GM21360 (cell line): ENCODE measurements at regions not wholly inside any gene's neighbourhood (a gene's known extent, or its start where the extent isn't known, plus 50 kb on each side); places are given as distances from the start of the nearest gene placed in this dataset.
A peak's percentile ranks its signal among the peaks of the same experiment; 100 is the strongest.

Source experiments
- ATAC-seq: cut with Tn5 transposase; IDR thresholded peaks from one replicate; pipeline ENCODE4 v1.9.1; 2021; ENCODE audit warnings: mild to moderate bottlenecking, moderate library complexity; ENCODE audit not compliant: unreplicated experiment

DNA sequence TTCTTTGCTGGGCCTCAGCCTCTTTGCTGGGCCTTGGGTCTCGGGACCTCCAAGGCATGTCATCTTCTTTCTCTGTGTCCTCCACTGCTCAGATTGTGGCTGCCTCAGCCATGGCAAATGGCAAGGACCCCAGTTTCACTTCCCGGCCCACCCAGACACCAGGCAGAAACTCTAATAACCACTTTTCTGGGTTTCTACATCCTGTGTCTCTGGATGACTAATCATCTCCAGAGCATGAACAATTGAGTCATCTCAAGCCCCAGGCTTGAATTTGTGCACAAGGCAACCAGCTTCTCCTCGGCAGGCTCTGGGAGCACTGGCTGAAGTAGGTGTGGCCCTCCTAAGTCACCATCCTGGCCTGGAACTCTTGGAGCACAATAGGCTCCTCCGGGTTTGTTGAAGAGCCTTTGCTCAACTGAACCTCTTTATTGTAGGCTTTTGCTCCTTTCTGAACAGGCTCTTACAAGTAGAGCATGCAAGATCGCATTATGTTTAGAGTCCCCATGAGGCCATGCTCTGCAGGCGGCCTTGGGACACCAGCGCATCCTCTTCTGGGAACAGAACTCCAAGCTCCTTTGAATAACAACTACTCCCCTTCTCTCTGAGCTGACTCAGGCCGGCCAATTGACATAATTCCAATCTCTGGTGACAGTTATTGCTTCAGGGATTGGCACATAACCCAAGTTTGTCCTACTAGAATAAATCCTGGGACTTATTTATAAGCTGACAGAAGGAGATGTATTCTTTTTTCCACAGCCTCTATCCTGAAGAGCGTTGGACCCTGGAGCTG lies 218.1 kb downstream of the WDR11 start:
- peak; percentile 95 for ATAC-seq

DNA sequence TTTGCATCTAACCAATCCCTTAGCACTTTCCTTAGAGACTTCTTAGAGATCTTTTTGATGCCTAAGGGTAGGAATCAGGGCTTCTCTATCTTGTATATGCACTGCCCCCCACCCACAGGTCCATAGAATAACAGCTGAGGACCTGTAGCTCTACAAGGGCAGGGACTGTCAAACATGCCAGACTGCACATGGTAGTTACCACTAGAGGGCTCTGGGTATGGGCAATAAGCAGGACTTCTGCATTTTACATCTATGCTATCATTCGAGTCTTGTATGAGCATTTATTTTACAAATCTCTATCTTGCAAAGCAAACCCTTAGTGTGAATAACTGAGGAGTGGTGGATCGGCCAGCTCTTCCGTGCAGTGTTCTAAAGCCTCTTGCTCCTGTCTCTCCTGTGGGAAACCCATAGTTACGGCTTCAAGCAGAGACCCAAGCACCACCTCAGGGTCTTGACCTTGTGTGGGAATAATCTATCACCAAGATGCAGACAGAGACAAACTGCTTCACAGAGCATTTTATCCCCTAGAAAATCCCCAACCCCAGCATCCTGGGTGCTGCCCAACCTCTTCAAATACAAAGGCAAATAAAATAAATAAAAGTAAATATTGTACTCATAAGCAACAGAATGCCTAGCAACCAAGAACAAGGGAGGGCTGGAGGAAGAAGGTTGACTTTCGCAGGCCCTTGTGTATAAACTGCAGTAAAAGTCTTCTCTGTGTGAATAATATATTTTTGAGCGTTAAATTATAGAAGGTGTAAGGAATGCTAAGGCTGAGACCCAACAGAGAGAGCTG lies 219.3 kb downstream of the WDR11 start:
- ATAC-seq: no peak

DNA sequence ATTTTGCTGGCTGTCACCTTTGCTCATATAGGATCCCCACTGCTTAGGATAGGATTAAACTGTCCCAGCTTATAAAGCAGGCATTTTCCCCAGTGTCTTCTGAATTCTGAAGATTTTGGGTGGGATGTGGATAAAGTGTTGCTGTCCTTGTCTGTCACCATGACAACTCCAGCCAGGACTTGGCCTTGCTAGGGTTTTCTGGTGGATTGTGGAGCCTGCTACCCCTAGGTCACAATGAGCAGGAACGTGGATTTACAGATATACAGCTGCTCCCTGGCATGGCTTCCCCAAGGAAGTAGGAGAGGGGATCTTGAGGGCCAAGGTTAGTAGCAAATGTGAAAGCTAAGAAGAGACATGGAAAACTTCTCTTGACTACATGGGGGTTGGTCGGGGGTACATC lies 220.7 kb downstream of the WDR11 start:
- no peak for ATAC-seq

DNA sequence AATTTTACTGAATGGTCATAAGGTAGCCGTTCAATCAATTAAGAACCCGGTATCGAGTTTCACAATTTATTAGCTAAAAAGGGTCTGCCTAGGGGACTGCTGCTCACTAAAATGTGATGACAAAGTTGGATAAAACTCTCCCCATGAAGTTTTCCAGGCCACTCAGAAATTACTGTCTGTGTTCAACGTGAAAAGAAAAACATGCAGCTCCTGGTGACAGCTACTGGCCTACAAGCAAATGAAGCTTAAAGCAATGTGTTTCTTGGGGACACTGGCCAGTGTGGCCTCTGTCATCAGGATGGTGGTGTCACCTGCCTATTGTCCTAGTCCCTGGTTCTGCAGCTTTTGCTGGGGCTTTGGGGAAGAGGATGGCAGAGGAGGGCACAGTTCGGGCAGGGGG lies 222.6 kb downstream of the WDR11 start:
- no peak for ATAC-seq

DNA sequence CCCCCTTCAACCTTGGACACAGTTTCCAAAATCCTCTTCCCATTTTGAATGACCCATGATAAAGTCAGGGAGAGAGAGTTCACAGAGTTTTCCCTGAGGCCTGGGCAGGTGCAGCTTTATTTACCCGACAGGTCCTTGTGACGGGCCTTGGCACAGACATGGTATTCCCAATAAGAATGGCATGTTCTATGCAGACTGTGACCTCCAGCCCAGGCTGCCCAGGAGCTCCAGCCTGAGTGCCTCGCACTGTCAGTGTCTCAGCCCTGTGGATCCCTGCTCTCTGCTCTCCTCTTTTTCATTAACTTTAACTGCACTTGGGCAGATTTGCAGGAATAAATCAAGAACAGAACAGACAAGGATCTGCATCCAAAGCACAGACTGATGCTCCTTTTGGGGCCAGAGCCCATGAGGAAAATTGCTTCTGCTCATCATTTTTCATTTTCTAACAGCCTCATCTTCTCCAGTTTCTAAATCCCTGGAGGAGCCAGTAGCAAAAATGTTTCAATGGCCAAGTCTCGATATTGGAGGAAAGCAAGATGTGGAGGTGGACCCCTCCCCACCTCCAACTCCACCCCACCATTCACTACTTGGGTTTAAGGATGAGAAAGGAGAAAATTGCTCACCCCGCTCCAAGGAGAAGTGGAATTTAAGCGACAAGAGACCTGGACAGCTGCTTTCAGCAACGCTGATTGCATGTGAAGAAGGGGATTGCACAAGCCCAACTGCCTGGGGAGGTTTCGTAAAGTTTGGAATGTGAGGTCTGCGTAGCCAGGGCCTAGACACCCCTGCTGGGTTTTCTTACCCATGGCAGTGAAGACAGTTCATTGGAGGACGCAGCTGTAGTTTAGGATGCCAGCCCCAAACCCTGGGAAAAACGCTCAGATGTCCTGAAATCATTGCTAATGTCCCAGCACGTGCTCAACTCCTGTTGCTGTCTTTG lies 225.9 kb downstream of the WDR11 start:
- ATAC-seq: no peak

DNA sequence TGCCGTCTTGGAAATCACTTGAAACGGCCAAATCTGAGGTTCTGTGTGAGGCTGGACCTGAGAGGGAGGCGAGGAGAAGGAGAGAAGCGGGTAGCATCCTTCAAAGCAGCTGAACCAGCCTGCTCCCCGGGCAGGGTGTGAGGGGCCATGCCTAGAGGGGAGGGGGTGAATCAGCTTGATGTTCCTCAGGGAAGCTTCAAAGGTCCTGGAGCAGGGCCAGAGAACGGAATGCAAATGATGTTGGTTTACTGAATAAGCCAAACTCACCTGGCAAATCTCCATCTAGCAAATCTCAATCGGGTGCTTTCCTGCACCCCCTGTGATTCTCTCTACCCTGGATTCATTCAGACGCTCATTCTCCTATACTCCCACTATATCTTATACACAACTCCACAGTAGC lies 226.9 kb downstream of the WDR11 start:
- ATAC-seq: no peak

DNA sequence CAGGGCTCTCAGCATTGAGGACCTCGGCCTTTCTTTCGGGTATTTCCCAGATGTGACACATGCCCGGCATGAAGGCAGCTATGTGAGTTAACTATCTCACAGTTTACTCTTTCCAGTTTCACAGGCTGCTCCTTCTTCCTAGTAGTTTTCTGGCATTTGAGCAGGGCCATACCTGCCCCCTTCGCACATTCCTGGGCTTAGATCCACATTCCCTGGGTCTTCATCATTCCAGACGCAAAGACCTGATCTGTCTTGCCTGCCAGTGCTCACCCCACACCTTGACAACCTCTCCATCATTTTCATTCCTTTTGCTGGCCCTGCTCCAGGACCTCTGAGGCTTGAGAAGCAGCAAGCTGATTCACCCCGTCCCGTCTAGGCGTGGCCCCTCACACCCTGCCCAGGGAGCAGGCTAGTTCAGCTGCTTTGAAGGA lies 227.5 kb downstream of the WDR11 start:
- no peak for ATAC-seq

DNA sequence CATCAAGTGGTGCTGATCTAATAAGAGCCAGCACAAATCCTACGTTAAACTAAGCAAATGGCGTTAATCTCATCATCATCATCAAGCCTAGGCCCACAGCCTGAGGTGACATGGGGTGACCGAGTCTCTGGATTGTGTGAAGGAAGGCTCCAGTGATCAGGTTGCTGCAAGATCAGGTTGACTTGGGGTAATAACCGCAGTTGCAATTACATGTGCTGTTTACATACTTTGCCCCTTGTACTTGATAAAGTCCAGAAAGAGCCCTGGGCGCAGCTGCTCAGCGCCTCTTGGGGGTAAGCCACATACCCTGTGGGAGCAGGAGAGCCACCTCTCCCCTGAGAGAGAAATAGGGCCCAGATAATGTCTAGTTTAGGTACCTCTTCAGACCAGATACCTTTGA lies 228.1 kb downstream of the WDR11 start:
- ATAC-seq: no peak

DNA sequence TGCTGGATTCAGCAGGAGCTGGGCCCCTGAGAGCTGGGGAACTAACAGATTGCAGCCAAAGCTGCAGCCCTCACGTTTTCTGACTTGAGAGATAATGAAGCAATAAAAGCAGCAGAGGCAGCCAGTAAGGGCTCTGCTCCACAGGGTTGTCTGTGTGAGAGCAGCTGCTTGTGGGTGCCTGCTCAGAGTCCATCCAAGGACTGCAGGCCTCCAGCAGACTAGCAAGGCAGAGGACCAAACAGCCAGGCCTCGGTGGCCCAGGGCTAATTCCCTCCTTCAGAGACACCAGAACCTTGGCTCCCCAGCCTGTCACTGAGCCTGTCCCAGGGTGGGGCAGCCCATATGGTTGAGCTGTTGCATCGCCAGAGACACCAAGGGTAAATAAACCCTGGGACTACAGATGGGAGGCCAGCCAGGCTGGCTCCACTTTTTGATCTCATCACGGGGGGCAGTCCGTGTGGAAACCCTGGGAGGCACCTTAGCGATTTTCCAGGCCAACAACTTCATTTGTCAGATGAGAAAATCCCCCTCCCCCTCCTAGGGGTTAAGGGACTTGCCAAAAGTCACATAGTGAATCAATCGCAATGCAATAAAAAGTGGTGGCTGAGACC lies 229.2 kb downstream of the WDR11 start:
- no peak for ATAC-seq

DNA sequence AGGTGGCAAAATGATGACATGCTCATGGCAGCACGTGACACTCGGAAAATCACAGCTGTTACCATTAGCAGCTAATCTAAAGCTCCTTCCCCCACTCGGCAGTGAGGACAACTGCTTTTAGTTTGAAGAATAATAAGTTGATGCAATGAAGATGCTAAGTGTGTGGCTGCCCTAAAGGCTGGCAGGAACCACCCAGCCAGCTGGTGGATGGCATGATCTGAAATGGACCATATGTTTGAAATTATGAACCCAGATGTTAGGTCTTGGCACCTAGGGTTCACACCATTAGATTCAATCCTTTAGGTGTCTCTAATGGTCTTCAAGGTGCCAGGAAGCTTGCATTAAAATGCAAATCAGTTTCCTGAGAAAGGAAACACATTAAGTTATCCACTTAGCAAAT lies 230.1 kb downstream of the WDR11 start:
- no peak for ATAC-seq

DNA sequence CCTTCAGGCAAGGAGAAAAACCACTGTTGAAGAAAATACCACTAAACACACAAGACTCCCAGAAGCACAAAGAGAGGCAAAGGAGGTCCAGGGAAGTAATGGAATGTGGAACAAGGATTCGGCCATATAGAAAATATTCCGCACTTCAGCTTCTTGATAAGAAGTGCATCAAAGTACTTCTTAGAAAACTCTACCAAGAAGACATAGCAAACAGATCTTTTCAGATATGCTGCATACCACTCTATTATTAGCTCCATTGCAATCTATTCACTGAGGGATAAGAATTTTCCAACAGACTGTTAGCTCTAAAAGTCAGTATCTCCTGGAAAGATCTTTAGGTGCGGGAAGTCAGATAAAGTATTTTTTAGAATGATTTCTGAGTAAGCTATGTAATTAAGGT lies 231.8 kb downstream of the WDR11 start:
- ATAC-seq: no peak

DNA sequence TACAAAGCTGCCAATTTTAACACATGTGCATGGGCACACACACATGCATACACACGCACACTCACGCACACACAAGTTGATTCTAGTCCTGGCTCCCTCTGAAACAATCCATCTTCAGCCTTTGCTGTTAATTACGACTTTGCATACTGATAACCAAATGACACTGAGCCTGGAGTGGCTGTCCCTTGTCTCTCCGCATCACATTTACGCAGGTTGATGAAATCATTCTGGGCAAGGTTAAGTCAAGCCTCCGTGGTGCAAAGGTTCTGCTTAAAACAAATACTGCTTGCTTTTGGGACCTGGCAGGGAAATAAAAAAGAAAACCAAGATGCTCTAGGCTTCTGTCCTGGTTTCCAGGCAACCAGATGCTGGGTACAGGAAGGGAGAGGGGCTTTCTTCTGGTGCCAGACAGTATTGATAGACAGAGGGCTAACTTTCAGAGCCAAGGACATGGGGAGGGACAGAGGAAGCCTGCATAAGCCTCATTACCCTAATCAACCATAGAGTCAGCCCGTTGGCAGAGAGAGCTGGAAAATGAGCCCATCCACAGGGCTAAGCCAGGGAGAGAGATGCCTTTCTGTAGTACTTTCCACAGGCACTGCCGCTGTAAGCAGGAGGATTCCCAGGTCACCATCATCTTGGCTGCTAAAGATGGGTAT lies 233.0 kb downstream of the WDR11 start:
- no peak for ATAC-seq

DNA sequence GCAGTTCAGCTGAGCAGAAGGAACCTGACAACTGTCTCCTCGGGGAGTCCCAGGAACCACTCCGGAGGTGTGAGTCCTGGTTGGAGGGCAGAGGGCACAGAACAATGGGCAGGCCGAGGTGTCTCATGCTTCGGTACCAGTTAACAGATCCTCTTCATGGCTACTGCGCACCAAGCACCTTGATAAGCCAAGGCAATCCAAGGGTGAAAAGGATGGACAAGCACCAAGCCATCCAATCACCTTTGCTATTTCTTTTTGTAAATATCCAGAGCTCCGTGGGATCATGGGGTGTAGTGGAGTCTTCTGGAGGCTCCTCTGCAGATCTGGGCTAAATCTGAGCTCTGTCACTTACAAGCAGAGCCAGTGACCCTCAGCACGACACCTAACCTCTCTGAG lies 233.5 kb downstream of the WDR11 start:
- ATAC-seq: no peak

DNA sequence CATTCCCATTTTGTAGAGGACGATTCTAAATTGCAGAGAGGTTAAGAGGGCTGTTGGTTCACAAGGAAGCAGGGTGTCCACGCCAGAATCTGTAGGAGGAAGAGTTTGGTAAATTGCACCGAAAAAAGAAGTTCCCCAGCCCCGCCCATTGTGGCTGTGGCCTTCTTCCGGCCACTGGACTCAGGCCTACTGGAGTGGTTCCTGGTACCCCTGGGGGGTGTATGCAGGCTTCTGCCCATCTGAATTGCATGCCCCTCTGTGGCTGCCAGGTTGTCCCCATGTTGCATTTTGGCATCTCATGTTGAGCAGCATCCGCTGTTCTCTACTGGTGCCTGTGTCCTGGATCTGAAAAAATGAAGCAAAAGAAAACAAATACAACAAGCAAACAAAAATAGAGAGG lies 234.2 kb downstream of the WDR11 start:
- no peak for ATAC-seq

DNA sequence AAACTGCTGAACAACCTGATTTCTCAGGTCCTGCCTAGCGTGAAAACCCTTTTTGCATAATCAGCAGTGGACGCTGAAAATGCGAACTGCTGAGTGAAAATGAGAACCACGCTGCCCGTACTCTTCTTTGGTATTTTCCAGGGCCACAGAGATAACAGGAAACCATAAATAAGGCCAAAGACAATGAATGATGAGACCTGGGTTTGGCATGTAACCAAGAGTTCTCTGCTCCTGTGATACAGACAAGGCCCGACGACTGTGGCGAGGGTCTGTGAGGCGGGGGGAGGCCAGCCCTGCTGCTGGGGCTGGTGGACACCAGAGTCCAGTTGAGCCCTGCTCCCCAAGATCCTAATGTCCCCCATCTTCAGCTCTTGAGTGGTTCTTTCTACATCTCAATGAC lies 236.0 kb downstream of the WDR11 start:
- ATAC-seq: no peak

DNA sequence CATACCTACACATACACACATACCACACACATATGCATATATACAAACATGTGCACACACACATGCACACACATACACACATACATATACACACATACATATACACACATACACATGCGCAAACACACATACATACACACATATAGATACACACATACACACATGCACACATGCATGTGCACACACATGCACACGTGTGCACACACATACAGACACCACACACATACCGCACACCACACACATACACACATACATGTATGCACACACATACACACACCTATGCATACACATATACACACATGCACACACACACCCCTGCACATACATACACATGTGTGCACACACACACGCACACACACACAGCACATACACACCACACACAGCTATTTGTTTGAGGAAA lies 236.5 kb downstream of the WDR11 start:
- no peak for ATAC-seq

DNA sequence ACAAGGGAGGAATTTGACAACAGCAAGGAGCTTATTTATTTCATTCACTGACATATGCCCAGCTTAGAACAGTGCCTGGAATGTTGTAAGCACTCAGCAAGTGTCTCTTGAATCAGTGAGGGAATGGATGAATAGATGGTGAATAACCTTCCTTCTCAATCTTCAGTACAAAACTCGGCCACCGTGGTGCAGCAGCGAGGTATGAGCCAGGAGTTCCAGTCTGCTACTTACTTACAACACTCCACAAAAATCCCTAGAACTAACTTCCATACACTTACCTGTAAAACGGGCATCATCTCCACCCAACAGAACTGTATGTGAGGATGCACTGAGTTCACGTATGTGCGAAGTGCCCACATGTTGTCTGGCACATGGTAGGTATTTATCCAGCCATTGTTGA lies 237.4 kb downstream of the WDR11 start:
- ATAC-seq: no peak

DNA sequence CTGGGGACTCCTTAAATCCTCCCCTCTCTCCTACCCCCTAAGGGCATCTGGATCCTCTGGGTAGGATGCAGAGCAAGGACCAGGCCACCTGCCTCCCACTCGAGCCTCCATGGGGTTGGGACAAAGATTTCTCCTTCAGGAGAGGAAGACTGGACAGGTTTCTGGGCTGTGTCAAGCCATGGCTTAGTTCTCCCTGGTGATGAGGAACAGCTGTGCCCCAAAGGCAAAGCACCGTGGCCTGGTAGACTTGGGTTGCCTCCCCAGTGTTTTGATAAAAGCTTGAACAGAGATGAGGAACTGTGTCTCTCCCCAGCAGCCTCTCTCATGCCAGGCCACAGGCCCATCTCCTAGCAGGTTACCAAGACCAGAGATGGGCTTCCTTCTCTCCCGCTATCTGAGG lies 238.3 kb downstream of the WDR11 start:
- ATAC-seq: no peak

DNA sequence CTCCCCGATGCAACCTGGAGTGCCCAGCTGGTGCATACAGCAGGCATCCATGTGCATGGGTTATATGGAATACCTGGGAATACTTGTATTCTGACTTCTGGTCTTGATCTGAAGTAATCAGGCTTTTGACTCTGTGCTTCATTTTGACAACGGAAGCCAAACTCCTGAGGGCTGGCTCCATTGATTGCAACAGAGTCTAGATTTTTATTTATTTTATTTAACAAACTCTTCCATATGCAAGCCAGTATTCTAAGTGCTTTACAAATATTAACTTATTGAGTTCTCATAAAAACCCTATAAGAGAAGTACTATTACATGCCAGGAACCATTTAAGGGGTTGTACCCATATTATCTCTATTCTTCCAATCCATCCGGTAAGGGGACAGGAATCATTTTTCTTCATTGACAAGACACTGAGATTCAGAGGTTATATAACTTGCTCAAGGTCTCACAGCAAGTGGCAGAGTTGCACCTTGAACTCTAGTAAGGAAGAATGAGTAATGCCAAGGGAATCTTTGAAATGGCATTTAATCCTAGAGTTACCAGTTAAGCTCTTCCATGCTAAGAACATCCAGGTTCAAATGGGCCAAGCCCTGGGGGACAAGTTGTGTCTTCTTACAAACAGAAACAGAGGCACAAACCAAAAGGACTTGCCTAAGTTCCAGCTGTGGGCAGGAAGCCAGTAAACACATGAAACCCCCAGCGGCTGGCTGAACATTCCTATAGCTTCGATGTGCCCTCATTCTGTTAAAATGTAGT lies 241.0 kb downstream of the WDR11 start:
- ATAC-seq: no peak

DNA sequence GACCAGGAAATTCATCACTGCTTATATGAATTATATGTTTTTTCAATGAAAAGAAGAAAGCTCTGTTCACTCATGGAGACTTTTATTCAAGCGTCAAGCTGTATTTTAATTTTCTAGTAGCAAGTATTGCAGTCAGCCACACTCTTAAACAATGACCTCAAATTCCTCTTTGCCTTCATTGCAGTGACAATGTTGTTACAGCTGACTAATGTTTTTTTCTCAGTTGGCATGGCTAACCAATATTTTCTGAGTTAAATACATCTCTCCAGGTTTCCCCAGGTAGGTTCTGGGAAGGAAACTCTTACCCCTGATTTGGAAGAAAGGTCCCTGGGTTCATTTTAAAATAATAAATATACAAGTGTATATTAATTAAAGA lies 241.5 kb downstream of the WDR11 start:
- ATAC-seq: no peak
